NCI-H128 (cell line): ENCODE measurements at regions not wholly inside any gene's neighbourhood (a gene's known extent, or its start where the extent isn't known, plus 50 kb on each side); places are given as distances from the start of the nearest gene placed in this dataset.

Experiments used
- DNase-seq: peaks from one replicate; lab custom pipeline; 2025; ENCODE audit not compliant: unreplicated experiment; lab: John Stamatoyannopoulos, UW

DNA sequence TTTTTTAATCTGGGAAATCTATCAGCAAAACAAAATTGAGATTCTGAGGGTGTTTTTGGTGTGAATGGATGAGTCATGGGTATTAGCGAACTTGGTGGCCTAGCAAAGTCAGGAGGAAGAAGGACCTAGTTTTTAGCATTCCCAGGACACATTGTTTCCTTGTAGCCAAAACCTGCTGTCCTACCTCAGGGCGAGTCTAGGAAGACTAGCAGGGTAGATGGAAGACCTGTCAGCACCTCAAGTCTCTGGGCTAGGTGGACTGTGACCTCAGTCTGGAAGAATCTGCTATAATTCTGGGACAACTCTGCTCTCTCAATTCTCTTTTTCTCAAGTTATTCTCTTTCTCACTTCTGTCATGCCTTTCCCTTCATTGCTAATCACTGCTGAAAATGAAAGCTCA is 1399.3 kb upstream of the LRRTM1 start:
- no peak for DNase-seq

DNA sequence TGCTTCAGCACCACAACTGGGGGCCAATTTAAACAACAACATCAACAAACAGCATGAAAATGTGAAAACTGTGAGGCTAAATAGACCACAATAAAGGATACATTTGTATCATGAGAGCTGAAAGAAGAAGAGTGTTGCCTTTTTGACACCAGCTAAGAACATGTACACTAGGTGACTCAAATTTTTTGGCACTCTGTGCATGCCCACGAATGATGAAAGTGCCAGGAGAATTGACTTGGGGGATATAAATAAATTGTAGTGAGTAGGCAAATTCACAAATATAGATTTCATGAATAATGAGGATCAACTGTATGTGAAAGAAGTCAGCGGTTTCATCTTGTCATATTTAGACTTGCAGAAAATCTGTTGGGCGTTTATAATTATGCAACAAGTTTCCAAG is 1388.0 kb upstream of the LRRTM1 start:
- DNase-seq, result no peak

DNA sequence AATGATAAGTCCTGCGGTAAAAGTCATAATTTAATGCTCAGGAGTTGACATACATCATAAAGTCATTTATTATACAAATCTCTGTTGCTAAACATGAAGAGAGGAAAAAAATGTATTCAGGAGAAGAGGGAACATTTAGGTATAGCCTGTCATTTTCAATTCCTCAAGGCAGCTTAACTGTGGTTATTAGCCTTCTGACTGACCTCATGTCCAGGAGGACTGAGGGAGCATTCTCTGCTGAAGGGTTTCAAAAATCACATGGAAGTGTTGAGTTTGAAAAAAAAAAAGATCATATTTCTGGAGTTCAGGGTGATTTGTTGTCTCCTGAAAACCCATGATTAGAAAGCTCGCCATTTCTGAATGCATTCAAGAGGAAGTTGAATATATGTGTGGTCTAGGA is 1371.1 kb upstream of the LRRTM1 start:
- no peak for DNase-seq

DNA sequence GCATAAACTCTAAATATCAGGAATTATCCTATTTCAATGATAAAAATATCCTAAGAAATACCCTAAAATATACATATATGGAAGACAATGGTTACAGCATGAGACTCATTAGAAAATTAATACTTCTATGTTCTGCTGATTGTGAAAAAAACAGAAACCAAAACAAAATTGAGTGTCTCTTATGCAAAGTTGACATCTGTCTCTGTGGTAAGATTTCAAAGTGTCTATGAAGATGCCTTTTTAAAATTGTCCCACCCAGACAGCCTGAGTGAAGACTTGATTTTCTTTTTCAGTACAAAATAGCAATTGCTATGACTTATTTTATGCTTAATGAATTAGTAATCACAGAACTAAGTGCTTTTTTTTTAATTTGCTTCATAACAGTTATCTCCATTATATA is 1368.4 kb upstream of the LRRTM1 start:
- no peak for DNase-seq

DNA sequence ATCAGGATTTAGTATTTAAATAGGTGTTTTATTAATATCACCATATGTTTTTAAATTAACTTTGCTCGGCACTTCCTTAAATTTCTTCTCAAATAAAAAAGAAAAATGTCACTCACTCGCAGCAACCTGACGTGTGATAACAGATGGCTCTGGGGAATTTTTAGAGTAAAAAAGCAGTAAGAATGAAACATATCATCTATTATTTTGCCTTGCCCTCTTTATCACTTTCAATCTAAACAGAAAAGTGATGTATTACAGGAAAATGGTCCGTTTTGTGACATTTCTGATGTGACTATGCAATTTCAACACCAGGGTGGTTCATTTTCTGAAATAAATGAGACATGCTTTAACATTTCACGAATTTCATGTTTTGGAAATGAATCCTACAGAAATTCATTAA is 1368.0 kb upstream of the LRRTM1 start:
- DNase-seq, result no peak

DNA sequence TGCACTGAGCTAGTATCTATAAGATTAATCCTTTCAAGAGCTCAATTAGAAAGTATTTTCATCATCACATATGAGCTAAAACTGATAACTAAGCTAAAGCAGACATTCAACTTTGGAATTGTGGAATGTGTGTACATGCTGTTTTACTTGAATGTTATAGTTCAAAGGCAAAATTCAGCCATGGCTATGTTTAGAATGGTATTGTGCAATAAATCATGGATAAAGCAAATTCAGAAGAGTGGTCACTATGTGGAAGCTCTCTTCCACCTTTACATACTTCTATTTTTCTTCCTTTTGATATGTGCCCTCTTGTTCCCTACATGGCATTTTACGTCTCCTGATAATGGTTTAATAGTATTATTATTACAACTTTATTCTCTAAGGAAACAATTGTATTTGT is 1366.3 kb upstream of the LRRTM1 start:
- no peak for DNase-seq

DNA sequence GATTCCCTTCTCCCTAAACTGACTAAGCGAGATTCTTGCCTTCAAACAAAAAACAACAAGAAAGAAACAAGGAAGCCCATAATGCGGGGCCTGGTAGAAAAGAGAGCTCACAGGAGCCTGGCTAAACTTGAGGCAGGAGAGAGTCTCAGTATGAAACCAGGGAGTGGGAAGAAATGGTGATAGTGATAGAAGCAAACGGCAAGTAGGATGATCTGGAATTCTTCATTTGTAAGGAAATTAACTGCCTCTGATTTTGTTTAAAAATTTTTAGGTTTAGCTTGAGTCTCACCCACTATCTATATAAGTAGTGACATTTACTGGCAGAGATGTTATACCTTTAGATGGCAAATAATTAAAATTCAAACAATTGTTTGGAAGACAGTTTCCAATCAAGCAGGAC is 1356.5 kb upstream of the LRRTM1 start:
- DNase-seq, result no peak

DNA sequence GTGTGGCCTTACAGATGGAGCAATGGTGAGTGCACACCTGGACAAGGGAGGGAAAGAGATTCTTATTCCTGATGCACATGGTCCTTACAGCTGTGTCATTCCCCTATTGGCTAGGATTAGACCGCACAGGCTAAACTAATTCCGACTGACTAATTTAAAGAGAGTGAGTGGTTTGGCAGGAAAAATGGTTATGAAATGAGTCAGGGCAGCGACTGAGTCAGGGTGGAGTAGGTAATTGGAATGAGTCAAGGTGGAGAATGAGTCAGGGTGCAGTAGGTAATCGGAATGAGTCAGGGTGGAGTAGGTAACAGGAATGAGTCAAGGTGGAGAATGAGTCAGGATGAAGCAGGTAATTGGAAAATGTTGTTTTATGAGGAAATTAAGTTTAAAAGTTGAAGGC is 1353.7 kb upstream of the LRRTM1 start:
- DNase-seq, result no peak

DNA sequence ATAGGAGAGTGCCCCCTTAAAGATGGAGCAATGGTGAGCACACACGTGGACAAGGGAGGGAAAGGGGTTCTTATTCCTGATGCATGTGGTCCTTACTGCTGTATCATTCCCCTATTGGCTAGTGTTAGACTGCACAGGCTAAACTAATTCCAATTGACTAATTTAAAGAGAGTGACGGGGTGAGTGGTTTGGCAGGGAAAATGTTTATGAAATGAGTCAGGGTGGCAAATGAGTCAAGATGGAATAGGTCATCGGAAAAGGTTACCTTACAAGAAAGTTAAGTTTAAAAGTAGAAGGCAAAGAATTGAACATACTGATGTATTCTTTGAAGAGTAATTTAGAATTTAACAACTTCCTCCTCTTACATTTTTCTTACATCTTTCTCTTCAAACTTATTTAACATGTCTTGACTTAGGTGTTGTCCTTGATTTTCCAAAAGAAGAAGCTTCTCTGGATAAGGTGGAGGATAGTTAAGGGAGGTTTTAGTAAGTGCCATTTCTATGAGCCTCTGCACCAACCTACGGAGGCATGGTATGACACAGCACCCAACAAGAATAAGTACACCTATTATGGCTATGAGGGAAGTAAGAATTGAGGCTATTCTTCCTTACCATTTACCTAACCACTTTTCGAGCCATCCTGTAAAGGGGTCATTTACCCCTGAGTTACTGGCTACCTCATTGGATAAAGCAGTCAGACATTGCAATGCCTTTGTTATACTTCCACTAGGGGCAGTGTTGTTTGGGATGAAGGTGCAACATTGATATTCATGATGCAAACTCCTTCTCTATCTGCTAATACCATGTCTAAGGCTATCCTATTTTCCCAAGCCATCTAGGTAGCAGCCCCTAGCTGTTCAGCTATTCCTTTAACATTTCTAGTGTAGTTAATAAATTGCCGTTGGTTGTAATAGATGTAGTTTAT is 1345.8 kb upstream of the LRRTM1 start:
- no peak for DNase-seq

DNA sequence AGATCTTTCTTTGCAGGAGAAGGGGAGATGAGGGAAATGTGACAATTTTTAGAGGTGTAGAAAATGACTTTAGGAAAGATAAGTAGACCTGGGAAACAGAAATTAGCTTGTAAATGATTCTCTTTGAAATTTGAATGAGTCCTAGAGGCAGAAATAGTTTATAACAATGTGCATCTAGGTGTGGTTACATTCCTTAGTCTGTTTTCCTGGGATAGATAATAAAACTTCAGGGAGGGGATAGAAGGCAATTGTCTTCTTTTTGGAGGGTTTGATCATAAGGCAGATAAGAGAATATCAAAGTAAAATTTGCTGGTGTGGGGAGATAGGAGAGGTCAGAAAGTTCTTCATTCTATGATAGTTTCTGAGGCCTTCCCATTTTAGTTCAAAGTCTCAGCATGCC is 1344.3 kb upstream of the LRRTM1 start:
- DNase-seq, result no peak

DNA sequence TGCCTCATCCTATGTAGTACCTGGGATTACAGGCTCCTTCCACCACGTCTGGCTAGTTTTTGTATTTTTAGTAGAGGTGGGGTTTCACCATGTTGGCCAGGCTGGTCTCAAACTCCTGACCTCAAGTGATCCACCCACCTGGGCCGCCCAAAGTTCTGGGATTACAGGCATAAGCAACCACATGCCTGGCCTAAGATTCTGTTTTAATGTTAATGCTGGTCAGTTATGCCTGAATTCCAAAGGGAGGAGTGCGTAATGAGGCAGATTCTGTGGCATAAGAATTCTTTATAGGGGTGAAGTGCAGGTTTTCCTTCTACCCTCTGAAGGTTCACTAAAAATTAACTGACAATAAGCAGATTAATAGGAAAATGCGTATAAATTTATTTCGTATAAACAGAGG is 1343.8 kb upstream of the LRRTM1 start:
- DNase-seq, result no peak

DNA sequence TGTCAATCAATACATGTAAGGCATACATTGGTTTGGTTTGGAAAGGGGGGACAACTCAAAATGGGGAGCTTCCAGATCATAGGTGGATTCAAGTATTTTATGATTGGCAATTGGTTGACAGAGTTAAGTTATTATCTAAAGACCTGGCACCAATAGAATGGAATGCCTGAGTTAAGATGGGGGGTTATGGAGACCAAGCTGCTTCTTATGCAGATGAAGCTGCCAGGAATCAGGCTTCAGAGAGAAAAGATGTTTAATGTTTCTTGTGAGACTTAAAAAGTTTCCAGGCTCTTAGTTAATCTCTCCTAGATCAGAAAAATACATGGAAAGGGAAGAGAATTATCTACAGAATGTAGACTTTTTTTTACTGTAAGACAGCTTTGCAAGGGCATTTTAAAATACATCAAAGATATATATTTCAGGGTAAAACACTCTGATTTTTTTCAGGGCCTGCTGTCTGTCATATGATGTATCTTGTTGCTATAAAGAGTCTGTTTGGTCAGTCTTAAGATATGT is 1343.2 kb upstream of the LRRTM1 start:
- DNase-seq, result no peak

DNA sequence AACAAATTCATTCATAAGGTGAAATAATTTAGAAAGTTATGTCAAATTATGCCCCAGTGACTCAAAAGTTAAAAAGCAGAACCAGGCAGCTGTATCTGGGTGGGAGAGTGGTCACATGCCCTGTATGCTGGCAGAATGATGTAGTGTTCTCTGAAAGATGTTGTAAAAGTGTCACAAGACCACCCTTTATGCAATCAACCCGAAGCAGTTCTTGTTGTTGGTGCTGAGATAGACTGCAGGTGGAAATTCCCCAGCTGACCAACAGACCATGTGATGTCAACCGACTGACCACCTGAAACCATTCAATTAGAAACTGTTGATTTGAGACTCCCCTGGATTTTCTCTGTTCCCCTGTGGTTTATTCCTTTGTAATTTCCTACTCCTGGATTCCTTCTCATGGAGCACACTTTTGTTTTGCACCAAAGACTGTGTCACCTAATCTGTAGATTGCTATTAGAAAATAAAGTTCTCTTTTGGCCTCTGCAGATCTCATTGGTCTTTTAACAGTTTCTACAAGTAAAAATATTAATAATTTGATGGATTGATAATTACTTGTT is 1341.3 kb upstream of the LRRTM1 start:
- no peak for DNase-seq

DNA sequence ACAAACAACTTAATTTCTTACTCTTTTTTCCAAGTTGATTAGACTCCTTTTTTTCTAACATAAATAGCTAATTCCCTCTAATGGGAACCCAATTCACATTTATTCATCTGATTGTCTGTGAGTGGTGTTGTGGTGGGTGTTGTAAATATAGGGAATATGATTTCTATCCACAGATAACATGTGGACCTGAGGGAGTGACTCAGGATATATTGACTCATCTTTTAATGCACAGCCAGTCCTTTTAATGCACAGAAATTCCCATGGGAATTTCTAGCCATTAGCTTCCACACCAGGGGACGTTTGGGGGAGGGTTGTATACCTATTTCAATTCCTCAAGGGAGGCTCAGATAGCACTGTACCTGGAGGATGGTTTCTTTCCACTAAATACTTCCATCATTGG is 1339.6 kb upstream of the LRRTM1 start:
- DNase-seq, result no peak

DNA sequence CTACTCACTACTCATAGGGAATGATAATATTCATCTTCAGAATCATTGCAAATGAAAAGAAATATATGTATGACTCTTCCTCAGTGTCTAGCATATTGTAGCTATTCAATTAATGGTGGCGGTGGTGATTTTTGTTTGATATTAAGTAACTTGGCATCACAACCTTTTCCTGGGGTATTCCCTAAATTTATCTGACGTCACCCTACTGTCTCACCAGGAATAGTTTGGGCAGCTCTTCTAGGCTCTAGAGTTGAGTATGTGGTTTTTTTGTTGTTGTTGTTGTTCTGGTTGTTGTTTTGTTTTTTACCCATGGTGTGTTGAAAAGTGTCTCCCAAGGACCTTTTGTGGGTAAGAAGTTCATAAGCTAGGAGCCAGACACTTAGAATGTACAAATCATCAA is 1320.3 kb upstream of the LRRTM1 start:
- DNase-seq, result no peak

DNA sequence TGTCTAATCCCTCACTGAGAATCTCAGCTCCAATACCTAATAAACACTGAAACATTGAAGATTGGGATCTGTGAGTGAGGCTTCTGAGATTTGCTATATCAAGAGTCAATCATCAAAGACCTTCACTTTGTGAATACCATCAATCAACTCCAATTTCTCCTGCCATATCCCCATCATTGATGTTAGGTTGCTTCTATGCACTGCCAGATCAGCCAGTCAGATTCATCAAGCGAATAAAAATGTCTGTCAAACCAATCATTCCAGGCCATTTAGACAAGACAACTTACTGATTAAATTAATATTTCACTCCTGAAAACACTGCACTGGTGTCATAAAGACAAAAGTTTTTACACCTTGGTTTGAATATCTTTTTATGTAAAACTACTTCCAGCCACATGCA is 1295.5 kb upstream of the LRRTM1 start:
- DNase-seq, result no peak

DNA sequence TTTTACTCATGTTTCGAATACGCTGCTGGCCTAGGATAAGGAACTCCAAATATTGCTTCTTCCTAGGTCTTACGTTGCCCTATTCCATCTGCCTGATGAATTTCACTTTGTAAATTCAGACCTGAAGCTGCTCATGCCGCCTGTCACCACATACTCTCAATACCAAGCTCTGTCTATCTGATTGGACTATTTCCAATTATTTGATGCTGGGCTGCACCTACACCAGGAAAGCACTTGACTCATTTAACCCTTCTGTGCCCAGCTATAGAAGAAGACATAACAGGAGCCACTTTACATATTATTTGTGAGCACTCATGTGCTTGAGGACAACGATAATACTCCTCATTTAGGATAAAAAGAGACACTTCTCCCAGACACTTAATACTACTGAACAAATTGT is 1293.9 kb upstream of the LRRTM1 start:
- peak; percentile 1 for DNase-seq

DNA sequence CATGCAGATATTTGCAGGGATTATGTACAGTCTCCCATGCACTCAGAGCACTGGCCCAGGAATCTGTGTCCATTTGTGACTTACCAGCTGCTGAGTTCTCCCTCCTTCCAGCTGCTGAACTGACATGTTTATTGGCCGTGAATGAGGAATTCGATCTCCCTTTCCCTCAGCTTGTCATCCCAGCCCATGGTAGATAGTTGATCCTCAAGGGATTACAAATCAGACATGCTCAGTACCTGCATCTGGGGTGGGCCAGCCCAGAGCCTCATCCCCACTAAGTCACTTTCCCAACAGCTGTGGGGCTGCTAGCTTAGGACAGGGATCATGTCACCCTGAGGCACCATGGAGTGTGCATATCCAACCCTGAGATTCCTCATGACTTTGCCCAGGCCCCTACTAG is 1284.9 kb upstream of the LRRTM1 start:
- no peak for DNase-seq

DNA sequence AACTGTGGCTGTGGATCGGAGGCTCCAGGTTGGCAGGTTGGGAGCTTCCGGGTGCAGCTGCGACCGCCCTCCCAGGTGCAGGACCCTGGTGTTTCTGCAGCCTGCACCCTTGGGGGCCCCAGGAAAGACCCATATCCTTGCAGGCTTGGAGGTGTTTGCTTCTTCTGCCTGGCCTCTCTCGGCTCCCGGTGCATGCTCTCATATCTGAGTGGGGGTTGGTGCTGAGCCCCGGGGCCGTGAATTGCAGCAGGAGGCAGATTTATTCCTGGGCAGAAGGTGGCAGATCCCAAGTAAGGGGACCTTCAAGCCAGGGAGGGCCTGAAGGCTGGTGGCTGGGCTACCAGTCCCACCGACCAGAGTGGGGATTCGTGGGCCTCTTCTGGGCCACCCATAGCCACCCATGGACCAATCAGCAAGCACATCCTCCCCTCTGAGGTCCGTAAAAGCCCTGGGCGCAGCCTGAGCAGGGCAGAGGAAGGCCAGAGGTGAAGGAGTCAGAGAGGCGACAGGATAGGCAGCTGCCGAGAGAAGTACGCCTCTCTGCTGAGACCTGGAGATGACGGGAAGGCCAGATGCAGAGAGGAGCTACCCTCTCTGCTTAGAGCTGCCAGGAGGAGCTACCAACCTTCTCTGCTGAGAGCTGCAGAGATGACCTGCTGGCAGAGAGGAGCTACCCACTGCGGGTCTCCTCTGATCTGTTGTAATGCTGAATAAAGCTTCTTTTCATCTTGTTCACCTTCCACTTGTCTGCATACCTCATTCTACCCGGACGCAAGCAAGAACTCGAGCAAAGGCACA is 1279.0 kb upstream of the LRRTM1 start:
- no peak for DNase-seq

DNA sequence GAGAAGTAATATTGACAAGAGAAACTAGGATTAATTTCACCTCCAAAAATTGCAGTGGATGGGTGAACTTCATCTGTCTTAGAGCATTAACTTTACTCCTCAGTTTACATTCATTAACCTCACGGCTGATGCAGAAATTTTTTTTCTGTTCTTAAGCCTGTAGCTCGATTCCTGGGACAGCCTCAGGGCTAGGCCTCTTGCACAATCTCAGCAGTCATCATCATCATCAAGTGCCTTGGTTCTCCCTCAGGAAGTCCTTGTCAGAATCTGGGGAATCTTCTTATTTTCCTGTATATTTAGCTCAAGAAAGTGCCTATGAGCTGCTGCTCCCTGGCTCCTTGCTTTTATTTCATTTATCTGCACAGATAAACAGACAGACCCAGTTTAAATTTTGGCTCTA is 1272.2 kb upstream of the LRRTM1 start:
- no peak for DNase-seq

DNA sequence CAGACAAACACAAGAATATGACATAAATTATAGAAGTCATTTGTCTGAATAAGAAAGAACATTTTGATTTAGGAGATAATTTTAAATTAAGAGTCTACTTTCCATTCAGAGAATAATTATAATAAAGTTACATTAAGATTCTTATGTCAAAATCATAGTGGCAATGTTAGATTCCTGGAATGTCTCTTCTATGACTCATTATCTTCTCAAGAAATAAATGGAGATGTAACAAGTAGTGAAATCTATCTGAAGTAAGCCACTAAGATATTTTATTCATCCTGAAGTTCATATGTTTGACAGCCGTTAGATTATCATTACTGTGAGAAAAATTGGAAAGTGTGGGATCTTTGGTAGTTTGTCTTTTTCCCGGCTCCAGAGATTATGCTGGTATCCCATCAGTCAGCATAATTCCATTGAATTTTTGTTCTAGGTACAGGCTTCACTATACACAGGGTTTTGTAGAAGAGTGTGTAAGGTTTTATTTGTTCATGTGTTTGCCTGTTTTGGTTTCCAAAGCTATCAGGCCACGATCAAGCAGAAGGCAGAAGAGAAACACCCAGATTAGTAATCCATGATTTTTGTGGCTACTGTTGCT is 1246.6 kb upstream of the LRRTM1 start:
- DNase-seq, result no peak
